Activated CD4-positive, alpha-beta memory T cell treated with anti-CD3 and anti-CD28 coated beads for 36 hours (primary cell): ENCODE measurements at regions not wholly inside any gene's neighbourhood (a gene's known extent, or its start where the extent isn't known, plus 50 kb on each side); places are given as distances from the start of the nearest gene placed in this dataset.
"Not testable (repeated sequence)": the region's sequence is repeated elsewhere in the genome, so short reads cannot be mapped to it uniquely, and the experiment has no call there.

Experiments
- CTCF ChIA-PET: fragments of 350-600 bp; sonication (Branson Sonifier 250); formaldehyde crosslinking; loops from one replicate; lab custom pipeline; 2021; ENCODE audit warnings: antibody characterized with exemption, inconsistent platforms; lab: Charles Lee
- POLR2A ChIA-PET: fragments of 350-600 bp; sonication (Branson Sonifier 250); formaldehyde crosslinking; loops from one replicate; lab custom pipeline; 2021; ENCODE audit warnings: antibody characterized with exemption; lab: Charles Lee
- DNase-seq: peaks from one replicate; pipeline ENCODE4 v3.0.0-alpha.2; 2020
- H3K27ac Mint-ChIP-seq: one replicate; pipeline ENCODE4 v1.8.0; 2021; ENCODE audit warnings: mixed read lengths
- H3K27me3 Mint-ChIP-seq: one replicate; pipeline ENCODE4 v1.8.0; 2021; ENCODE audit warnings: mixed read lengths
- H3K36me3 Mint-ChIP-seq: one replicate; pipeline ENCODE4 v1.8.0; 2021; ENCODE audit warnings: mixed read lengths
- H3K4me1 Mint-ChIP-seq: one replicate; pipeline ENCODE4 v1.8.0; 2021; ENCODE audit warnings: low read depth, mixed read lengths
- H3K4me3 Mint-ChIP-seq: one replicate; pipeline ENCODE4 v1.8.0; 2021; ENCODE audit warnings: mild to moderate bottlenecking, mixed read lengths
- H3K9me3 Mint-ChIP-seq: one replicate; pipeline ENCODE4 v1.8.0; 2021; ENCODE audit warnings: mixed read lengths
- intact Hi-C: fragments of 100-400 bp; cut with micrococcal nuclease; formaldehyde crosslinking; loops from one replicate; pipeline ENCODE4 v1.15.1; 2023

DNA sequence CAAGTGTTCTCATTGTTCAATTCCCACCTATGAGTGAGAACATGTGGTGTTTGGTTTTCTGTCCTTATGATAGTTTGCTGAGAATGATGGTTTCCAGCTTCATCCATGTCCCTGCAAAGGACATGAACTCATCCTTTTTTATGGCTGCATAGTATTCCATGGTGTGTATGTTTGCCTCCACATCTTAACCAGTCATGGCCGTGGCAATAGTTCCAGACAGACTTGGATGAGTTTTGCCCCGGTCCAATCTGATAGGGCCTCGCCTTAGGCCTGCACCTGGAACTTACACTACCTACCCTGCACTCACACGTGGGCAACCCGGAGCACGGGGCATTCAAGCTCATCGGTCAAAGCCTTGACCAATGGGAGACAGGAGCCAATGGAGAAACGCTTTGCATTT lies 197.0 kb downstream of the BARX2 start:
- POLR2A ChIA-PET, H3K4me3 Mint-ChIP-seq, CTCF ChIA-PET, DNase-seq, H3K27me3 Mint-ChIP-seq, H3K36me3 Mint-ChIP-seq, intact Hi-C loops, H3K4me1 Mint-ChIP-seq, H3K27ac Mint-ChIP-seq: not testable (repeated sequence)
- peaks cover 23% of the 10 kb centered on the region for H3K9me3 Mint-ChIP-seq

DNA sequence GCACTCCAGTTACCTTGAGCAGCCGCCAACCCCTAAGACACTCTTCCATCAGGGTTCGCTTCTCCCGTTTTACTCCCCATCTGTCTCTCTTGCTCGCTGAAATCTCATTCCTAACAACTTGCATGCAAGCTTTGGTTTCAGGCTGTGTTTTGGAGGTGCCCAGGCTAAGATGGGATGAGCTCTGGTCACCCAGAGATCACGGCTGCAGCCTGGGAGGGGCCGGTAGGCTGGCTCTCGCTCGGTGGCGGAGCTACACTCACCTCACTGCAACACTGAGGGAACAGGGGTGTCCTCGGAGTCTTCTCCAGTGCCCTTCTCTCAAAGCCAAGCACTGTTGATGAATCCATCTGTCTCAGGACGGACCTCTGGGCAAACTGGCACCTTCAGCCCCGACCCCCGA lies 197.5 kb downstream of the BARX2 start:
- no peaks in the 10 kb centered on the region for H3K36me3 Mint-ChIP-seq
- no peak overlapping the region for H3K27ac Mint-ChIP-seq
- no peak for DNase-seq
- POLR2A ChIA-PET, result no interaction called here
- H3K4me1 Mint-ChIP-seq, result no peaks in the 10 kb centered on the region
- H3K27me3 Mint-ChIP-seq, result no peaks in the 10 kb centered on the region
- H3K9me3 Mint-ChIP-seq, result peaks cover 23% of the 10 kb centered on the region
- H3K4me3 Mint-ChIP-seq, result no peak overlapping the region
- intact Hi-C loops, result no loop called here
- CTCF ChIA-PET, result no interaction called here

DNA sequence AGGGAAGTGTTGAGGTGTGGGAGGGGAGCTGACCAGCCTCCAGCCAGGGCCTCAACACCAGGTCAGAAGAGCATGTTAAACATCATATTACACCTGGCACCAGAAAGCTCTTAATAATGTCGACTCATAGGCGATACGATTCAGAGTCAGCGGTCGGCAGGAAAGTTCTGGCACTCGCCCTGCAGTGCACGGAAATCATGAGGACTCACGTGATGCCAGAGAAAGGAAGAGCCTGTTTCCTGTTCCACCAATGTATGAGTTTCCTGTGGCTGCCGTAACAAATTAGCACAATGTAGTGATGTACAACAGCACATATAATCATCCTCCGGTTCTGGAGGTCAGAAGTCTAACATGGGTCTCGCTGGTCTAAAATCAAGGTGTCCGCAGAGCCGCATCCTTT lies 198.8 kb downstream of the BARX2 start:
- H3K9me3 Mint-ChIP-seq, result peaks cover 17% of the 10 kb centered on the region
- no peaks in the 10 kb centered on the region for H3K27me3 Mint-ChIP-seq
- intact Hi-C loops, result no loop called here
- POLR2A ChIA-PET, result no interaction called here
- CTCF ChIA-PET, result no interaction called here
- DNase-seq, result no peak
- H3K4me1 Mint-ChIP-seq, result no peaks in the 10 kb centered on the region
- no peaks in the 10 kb centered on the region for H3K36me3 Mint-ChIP-seq
- no peak overlapping the region for H3K27ac Mint-ChIP-seq
- H3K4me3 Mint-ChIP-seq, result no peak overlapping the region

DNA sequence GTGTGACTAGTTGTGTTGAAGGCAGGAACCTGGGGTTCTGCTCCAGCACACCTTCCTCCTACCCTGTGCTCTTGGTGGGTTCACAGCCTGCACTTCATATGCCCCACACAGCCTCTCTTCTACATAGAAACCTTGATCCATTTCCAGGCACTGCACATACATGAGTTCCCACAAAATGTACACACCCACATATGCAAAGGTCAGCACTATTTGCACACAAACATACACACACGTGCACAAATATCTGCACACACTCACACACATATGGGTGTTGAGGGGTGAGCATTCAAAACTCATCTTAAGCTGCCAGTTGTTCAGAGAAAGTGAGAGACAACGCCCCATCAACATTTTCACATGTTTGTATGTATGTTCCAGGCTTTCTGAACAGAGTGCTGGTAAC lies 201.0 kb downstream of the BARX2 start:
- Mint-ChIP-seq H3K4me3 (no peak overlapping the region), H3K36me3 (no peaks in the 10 kb centered on the region), H3K27ac (no peak overlapping the region), H3K9me3 (peaks cover 11% of the 10 kb centered on the region), H3K4me1 (no peaks in the 10 kb centered on the region), H3K27me3 (no peaks in the 10 kb centered on the region)
- POLR2A ChIA-PET, result no interaction called here
- CTCF ChIA-PET, result no interaction called here
- intact Hi-C loops, result no loop called here
- DNase-seq, result no peak

DNA sequence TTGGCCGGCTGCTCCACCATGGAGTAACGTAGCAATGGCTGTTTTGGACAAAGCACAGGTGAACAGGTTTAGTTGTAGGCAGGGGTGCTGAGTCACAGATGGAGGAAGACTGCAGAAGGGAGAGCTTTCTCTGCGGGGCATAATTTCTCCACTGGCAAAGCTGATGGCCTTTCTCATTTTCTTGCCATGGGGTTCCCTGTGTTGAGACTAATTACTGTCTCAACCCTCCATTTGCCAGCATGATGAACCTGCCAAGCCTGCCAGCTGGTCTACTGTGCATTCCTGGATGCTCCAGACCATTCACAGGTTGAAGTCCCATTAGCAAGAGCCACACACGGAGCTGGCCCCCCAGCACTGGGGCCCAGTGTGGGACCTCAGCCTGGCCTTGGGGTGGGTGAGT lies 202.4 kb downstream of the BARX2 start:
- H3K4me3 Mint-ChIP-seq, result no peak overlapping the region
- no peaks in the 10 kb centered on the region for H3K27me3 Mint-ChIP-seq
- H3K27ac Mint-ChIP-seq, result no peak overlapping the region
- peaks cover 11% of the 10 kb centered on the region for H3K9me3 Mint-ChIP-seq
- intact Hi-C loops, result no loop called here
- no peaks in the 10 kb centered on the region for H3K4me1 Mint-ChIP-seq
- ChIA-PET CTCF (no interaction called here), POLR2A (no interaction called here)
- no peaks in the 10 kb centered on the region for H3K36me3 Mint-ChIP-seq
- no peak for DNase-seq

DNA sequence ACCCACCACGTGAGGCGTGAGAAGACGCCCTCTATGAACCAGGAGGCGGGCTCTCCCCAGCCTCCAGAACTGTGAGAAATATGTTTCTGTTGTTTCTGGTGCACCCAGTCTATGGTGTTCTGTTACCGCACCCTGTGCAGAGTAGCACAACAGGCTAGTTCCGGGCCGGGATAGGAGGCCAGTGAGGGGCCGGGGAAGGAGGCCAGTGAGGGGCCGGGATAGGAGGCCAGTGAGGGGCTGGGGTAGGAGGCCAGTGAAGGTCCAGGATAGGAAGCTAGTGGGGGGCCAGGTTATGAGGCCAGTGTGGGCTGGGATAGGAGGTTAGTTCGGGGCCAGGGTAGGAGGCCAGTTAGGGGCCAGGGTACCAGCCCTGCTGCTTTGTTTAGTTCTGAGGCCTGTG lies 204.6 kb downstream of the BARX2 start:
- Mint-ChIP-seq H3K4me3 (no peak overlapping the region), H3K9me3 (no peaks in the 10 kb centered on the region), H3K27ac (no peak overlapping the region), H3K36me3 (no peaks in the 10 kb centered on the region), H3K27me3 (no peaks in the 10 kb centered on the region), H3K4me1 (no peaks in the 10 kb centered on the region)
- no peak for DNase-seq
- CTCF ChIA-PET, result no interaction called here
- intact Hi-C loops, result no loop called here
- POLR2A ChIA-PET, result no interaction called here

DNA sequence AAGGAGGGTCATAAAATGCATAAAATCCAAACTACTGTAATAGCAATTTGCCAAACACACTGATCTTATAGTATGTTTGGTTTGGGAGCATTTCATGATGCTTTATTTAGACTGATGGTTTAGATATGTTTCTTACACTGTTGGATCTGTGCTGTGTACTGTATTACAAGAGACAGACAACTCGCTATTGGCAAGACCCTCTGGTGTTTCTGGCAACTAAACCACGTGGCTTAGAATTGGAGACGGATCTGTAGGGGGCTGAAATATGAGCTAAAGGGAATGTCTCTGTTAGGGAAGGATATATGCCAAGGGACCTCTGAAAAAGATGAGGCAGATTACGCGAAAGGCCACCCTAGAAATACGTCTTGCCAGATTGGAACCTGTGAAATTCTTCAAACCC lies 208.7 kb downstream of the BARX2 start:
- CTCF ChIA-PET, result no interaction called here

DNA sequence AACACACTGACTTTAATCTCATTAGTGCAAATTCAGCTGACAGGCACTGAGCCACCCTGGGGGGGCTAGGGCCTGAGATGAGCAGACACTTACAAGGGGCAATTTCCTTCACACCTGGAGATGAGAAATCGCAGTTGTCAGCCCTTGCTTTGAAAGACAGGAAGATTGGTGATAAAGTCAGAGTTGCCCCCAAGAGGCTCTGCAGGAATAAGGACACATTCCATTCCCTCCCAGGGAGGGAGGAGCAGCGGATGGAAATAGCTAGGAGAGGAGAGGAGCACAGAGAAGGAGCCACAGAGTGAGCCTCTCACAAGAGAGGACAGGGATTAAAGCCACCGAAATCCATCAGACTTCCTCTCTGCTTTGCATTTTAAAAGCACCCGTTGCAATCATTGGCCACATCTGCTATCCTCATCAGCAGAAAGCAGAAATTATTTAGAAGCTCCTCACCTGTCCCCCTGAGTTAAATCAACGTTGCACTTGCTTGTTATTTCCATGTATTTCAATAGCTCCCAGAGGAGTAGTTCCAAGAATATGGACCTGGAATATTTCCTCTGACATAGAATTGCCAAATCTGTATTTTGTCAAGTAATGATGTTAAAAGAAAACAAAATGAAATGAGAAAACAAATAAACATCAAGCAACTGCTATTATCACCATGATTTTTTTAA lies 213.7 kb downstream of the BARX2 start:
- POLR2A ChIA-PET, result no interaction called here
- CTCF ChIA-PET, result no interaction called here
- no peak for DNase-seq
- intact Hi-C loops, result no loop called here
- H3K36me3 Mint-ChIP-seq, result no peaks in the 10 kb centered on the region
- H3K4me1 Mint-ChIP-seq, result no peaks in the 10 kb centered on the region
- no peak overlapping the region for H3K27ac Mint-ChIP-seq
- no peak overlapping the region for H3K4me3 Mint-ChIP-seq
- H3K27me3 Mint-ChIP-seq, result peaks cover 8% of the 10 kb centered on the region
- H3K9me3 Mint-ChIP-seq, result no peaks in the 10 kb centered on the region

More for the DNA sequence above, 208.7 kb downstream of the BARX2 start:
- DNase-seq, result no peak
- Mint-ChIP-seq H3K27ac (no peak overlapping the region), H3K4me1 (no peaks in the 10 kb centered on the region), H3K27me3 (no peaks in the 10 kb centered on the region), H3K9me3 (no peaks in the 10 kb centered on the region), H3K36me3 (no peaks in the 10 kb centered on the region), H3K4me3 (no peak overlapping the region)
- POLR2A ChIA-PET, result no interaction called here
- intact Hi-C loops, result no loop called here

DNA sequence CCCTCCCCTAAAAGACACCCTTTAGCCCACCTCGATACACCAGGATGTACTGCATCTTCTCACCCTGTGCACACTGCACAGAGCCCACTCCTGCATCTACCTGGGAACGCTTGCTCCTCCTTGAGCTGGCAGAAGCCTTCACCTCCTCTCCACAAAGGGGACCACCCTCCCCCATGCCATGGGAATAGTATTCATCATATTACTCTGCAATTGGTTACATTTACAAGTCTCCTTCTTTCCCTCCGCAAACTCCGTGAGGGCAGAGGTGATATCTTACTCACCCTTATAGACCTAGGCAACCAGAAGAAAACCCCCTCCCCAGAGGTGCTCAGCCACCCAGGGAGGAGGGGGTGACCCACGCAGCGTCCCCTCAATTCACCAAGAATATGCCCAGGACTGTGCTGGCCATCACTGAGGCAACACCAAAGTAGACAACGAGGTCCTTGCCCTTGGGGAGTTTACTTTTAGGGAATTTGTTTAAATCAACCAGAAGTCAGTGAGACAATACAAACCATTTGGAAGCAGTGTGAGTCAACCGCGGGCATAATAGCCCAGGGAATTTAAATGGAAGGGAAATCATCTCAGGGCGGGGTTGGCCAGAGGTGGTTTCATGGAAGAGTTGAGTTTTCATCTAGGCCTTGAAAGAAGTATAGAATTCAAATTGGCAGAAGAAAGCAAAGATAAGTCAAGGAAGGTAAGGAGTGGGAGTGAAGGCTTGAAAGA lies 214.5 kb downstream of the BARX2 start:
- intact Hi-C loops, result no loop called here
- no peaks in the 10 kb centered on the region for H3K9me3 Mint-ChIP-seq
- no peak overlapping the region for H3K4me3 Mint-ChIP-seq
- H3K27ac Mint-ChIP-seq, result no peak overlapping the region
- H3K4me1 Mint-ChIP-seq, result no peaks in the 10 kb centered on the region
- CTCF ChIA-PET, result interaction anchor here (0.6 kb wide), 1 partner anchor 9 kb away, joined by 4 read pairs; no protein-coding TSS in a partner anchor
- no peaks in the 10 kb centered on the region for H3K36me3 Mint-ChIP-seq
- peaks cover 8% of the 10 kb centered on the region for H3K27me3 Mint-ChIP-seq
- POLR2A ChIA-PET, result no interaction called here
- DNase-seq, result no peak

DNA sequence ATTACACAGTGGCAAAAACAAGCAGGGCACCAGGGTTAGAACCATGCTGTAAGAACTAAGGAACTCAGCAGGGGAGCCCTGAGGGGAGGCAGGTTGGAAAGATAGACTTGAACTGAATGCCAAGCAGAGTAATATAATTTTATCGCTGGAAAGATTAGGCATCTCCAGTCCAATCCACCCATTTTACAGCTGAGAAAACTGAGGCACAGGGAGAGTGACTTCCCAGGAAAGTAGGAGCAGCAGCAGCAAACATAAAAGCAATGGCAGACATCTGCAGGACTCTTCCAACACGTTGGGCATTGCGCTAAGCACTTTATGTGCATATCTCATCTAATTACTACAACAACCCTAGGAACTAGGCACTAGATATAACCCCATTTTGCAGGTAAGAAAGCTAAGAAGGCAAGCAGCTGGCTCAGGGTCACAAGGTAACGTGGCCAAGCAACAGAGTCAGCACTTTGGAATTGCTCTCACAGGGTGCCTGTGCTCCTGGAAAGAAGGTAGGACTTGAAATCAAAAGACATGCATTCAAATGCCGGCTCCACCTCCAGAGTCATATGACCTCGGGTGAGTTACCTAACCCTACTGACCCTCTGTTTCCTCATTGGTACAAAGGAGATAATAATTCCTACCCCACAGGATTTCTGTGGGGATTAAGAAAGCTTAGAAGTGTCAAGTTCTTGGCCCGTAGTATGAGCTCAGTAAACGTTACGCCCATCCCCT lies 215.3 kb downstream of the BARX2 start:
- CTCF ChIA-PET, result interaction anchor here (0.6 kb wide), 1 partner anchor 8 kb away, joined by 4 read pairs; no protein-coding TSS in a partner anchor

DNA sequence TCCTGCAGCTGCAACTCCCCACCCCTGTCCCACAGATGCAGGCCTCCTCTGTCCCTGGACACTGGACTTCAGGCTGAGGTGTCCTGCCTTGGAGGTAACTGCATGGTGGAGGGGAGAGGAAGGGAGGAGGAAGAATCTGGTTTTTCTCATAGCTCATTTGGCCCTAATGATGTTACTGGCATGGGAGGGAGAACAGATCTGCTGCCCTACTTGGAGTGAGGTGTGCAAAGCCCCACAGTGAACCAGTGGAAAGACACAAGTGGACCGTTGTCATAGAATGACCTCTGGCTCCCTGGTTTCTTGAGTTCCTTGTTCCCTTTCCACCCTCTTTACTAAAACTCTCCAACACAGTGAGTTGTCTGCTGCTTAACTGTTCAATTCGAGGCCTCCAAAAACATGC lies 215.9 kb downstream of the BARX2 start:
- ChIA-PET CTCF (no interaction called here), POLR2A (no interaction called here)
- Mint-ChIP-seq H3K4me1 (no peaks in the 10 kb centered on the region), H3K27ac (no peak overlapping the region), H3K36me3 (no peaks in the 10 kb centered on the region), H3K4me3 (no peak overlapping the region), H3K9me3 (peaks cover 4% of the 10 kb centered on the region), H3K27me3 (peaks cover 8% of the 10 kb centered on the region)
- intact Hi-C loops, result no loop called here
- no peak for DNase-seq

More for the DNA sequence above, 215.3 kb downstream of the BARX2 start:
- intact Hi-C loops, result no loop called here
- Mint-ChIP-seq H3K27ac (no peak overlapping the region), H3K4me1 (no peaks in the 10 kb centered on the region), H3K36me3 (no peaks in the 10 kb centered on the region), H3K9me3 (no peaks in the 10 kb centered on the region), H3K4me3 (no peak overlapping the region), H3K27me3 (peaks cover 8% of the 10 kb centered on the region)
- POLR2A ChIA-PET, result no interaction called here
- no peak for DNase-seq

DNA sequence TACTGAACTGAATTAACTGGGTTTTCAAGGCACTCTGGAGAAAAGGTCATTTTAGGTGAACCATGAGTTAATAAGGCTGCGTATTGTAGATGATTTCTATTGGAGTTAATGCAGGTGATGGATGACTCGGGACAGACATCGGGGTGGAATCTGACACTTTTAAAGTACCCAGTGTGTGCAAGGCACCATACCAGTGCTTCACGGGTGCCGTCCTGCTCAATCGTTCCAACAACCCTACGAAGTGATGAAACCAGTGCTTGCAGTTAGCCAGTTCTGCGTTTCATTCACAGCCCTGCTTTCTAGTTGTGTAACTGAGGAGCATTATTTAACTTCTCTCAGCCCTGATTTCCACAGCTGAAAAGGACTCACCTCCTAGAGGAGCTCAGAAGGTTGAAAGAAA lies 216.5 kb downstream of the BARX2 start:
- ChIA-PET CTCF (no interaction called here), POLR2A (no interaction called here)
- no peak for DNase-seq
- H3K4me3 Mint-ChIP-seq, result no peak overlapping the region
- peaks cover 8% of the 10 kb centered on the region for H3K27me3 Mint-ChIP-seq
- peaks cover 4% of the 10 kb centered on the region for H3K9me3 Mint-ChIP-seq
- no peak overlapping the region for H3K27ac Mint-ChIP-seq
- intact Hi-C loops, result no loop called here
- no peaks in the 10 kb centered on the region for H3K36me3 Mint-ChIP-seq
- no peaks in the 10 kb centered on the region for H3K4me1 Mint-ChIP-seq
